EH (cell line): ENCODE measurements at regions not wholly inside any gene's neighbourhood (a gene's known extent, or its start where the extent isn't known, plus 50 kb on each side); places are given as distances from the start of the nearest gene placed in this dataset.

Experiments
- DNase-seq: peaks from one replicate; pipeline ENCODE4 v3.0.0-alpha.2; 2015; ENCODE audit warnings: low read depth

GRCh38 chr7:54956865-54957264 lies 62.0 kb upstream of the EGFR start:
- DNase-seq = no peak

GRCh38 chr7:54960517-54960916 lies 58.3 kb upstream of the EGFR start:
- DNase-seq = peak; percentile 55

- no peak for DNase-seq
Measured at GRCh38 chr7:54961391-54961790, 57.4 kb upstream of the EGFR start.

DNA sequence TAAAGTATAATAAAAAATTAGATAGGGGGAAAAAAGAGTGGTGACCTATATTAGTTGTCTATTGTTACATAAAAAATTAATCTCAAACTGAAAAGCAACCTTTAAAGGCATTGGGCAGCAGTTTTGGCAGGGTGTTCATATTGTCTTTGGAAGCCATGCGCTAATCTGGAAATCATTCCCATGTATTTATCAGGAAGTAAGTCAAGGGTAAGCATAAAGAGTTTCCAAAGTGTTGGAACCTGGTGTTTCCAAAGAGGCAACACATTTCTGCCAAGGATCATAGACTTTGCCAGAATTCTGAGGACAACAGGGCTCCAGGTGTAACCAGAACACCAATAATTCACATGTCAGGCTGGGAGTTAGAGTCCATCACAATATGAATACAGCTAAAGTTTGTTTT lies 55.7 kb upstream of the EGFR start:
- no peak for DNase-seq

DNA sequence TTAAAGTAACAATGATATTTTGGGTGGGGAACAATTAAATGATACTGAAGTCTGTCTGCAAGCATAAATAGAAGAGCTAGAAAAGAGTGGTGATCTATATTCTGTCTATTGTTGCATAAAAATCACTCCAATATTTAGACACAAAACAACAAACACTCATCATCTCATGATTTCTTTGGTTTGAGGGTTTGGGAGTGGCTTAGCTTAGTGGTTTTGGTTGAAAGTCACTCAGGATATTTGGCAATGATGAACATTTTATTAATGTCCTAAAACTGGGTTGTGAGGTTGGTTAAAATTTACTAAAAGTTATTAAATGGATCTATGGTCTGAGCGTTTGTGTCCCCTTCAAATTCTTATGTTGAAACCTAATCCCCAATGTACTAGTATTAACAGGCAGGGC lies 54.7 kb upstream of the EGFR start:
- no peak for DNase-seq

DNA sequence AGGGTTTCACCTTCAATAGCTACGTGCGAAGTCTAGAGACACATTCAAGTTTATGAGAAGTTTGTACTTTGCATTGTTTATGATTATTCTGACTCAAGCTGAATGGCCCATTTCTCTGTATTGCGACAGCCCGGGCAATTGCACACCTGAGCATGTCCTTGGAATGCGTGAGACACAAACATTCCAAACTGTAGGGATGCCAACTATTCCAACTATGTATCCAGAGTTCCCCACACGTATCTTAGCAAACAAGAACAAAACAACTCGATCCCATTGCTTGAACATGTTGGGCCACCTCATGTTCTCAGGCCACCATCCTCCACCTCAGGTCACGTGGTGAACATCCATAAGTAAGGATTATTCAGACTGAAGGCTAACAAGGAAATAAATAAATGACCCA lies 51.4 kb upstream of the EGFR start:
- DNase-seq = peak; percentile 9

DNA sequence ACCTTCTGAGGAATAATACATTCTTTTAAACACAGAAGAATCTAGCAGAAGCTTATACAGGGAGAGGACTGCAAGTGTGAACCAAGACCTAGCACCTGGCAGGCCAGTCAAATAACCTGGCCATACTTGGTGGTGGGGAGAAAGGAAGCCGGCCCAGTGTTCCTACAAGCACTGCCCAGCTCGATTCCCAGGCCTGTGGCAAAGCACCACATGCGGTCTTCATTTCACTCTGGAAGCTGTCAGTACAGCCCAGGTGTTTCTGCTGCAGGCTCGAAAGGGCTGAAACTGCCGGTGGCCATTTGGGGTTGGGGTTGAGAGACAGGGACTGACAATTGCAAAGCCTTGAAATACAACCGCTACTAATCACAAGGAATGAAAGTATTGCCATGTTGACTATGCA lies 50.8 kb upstream of the EGFR start:
- no peak for DNase-seq
